ENCODE measurements at regions not wholly inside any gene's neighbourhood (a gene's known extent, or its start where the extent isn't known, plus 50 kb on each side); places are given as distances from the start of the nearest gene placed in this dataset.

GRCh38 chrX:40290517-40290916 is 192.8 kb upstream of the BCOR start:
- H3K27ac ChIP-seq = no peak overlapping the region
- intact Hi-C loops (cut with DNase I) = loop anchor here in 1 of 10 donors (10.0 kb wide), 1 partner anchor 174 kb away; no protein-coding TSS in a partner anchor
- no peak overlapping the region for H3K4me3 ChIP-seq
- DNase-seq (no peak), ATAC-seq (peak in 3 of 8 donors; percentile 47 to 65 (median 59))
- H3K9me3 ChIP-seq = peaks cover 0 to 17% (median 0%) of the 10 kb centered on the region in 11 donors
- TF ChIP-seq, protein P1, sequence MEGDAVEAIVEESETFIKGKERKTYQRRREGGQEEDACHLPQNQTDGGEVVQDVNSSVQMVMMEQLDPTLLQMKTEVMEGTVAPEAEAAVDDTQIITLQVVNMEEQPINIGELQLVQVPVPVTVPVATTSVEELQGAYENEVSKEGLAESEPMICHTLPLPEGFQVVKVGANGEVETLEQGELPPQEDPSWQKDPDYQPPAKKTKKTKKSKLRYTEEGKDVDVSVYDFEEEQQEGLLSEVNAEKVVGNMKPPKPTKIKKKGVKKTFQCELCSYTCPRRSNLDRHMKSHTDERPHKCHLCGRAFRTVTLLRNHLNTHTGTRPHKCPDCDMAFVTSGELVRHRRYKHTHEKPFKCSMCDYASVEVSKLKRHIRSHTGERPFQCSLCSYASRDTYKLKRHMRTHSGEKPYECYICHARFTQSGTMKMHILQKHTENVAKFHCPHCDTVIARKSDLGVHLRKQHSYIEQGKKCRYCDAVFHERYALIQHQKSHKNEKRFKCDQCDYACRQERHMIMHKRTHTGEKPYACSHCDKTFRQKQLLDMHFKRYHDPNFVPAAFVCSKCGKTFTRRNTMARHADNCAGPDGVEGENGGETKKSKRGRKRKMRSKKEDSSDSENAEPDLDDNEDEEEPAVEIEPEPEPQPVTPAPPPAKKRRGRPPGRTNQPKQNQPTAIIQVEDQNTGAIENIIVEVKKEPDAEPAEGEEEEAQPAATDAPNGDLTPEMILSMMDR (IDR thresholded peaks at IDR 0.05) = no peak
- H3K36me3 ChIP-seq = no peaks in the 10 kb centered on the region
- H3K4me1 ChIP-seq = peaks cover 0 to 4% (median 0%) of the 10 kb centered on the region in 9 donors
- peaks cover 0 to 5% (median 0%) of the 10 kb centered on the region in 7 donors for H3K27me3 ChIP-seq
- WGBS, 2 donors = 61 to 71% methylated on average over 7 of the region's 7 CpGs

DNA sequence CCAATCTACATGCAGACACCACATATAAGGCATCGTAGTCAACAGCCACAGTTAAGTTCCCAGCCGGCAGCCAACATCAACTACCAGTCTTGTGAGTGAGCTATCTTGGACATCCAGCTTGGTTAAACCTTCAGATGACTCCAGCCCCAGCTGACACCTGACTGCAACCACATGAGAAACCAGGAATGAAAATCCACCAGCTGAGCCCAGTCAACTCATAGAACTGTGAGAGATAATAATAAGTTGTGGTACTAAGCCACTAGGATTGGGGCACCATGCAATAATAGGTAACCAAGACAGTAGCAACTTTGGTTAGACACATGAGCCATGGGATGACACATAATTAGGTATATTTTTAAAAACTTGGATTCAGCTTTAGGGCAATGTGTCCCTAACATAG is 188.1 kb upstream of the BCOR start:
- TF ChIP-seq, protein P1 (IDR thresholded peaks at IDR 0.05) = no peak
- WGBS, 2 donors = 93 to 94% methylated on average over 2 of the region's 2 CpGs
- no peak for ATAC-seq

DNA sequence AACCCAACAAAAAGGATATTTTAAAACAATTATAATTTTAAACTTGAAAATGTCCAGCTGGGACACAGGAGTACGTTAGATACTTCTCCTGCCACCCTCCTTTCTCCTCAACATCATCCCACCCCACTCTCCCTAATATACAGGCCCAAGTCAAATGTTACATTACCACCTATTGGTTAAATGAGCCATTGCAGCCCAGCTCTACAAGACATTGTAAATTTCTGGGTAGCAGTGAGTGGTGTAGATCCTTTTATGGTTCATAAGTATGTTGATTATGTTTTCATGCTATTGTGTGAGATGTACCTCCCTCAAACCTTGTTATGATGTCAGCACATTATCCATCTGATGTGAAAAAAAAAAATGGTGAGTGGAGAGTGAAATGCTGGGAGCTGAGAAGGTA is 187.1 kb upstream of the BCOR start:
- no peak overlapping the region for H3K4me3 ChIP-seq
- peaks cover 0 to 19% (median 3%) of the 10 kb centered on the region in 11 donors for H3K9me3 ChIP-seq
- ATAC-seq (no peak), DNase-seq (no peak)
- intact Hi-C loops (cut with DNase I) = no loop called here
- no peaks in the 10 kb centered on the region for H3K36me3 ChIP-seq
- H3K4me1 ChIP-seq = peaks cover 0 to 7% (median 0%) of the 10 kb centered on the region in 9 donors
- TF ChIP-seq, protein P1 (IDR thresholded peaks at IDR 0.05) = no peak
- no peak overlapping the region for H3K27ac ChIP-seq
- 89 to 92% methylated on average over 1 of the region's 1 CpG for WGBS, 2 donors
- peaks cover 0 to 8% (median 0%) of the 10 kb centered on the region in 7 donors for H3K27me3 ChIP-seq

More for the DNA sequence above, 188.1 kb upstream of the BCOR start:
- Histone ChIP-seq H3K36me3 (no peaks in the 10 kb centered on the region), H3K4me1 (peaks cover 0 to 7% (median 0%) of the 10 kb centered on the region in 9 donors), H3K27ac (no peak overlapping the region), H3K4me3 (no peak overlapping the region), H3K27me3 (peaks cover 0 to 8% (median 0%) of the 10 kb centered on the region in 7 donors), H3K9me3 (peaks cover 0 to 27% (median 3%) of the 10 kb centered on the region in 11 donors)
- no peak for DNase-seq
- intact Hi-C loops (cut with DNase I) = no loop called here

DNA sequence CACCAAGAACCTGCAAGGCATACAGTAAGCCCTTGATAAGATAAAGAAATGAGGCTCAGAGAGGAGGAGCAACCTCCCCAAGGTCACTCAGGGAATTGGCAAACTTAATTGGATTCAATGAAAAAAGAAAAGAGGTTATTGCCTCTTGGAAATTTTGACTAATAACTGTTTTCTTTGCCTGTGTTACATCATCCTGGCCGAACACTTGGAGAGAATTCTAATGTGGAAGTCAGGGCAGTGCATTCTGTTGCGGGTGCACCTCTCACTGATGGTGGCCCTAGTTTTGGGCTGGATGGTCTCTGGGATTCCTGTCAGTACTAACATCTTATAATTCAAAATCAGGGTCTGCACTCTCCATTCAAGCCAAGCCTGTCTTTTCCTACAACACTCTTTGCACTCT is 186.2 kb upstream of the BCOR start:
- intact Hi-C loops (cut with DNase I) = no loop called here
- WGBS, 2 donors = 69 to 79% methylated on average over 2 of the region's 2 CpGs
- no peak overlapping the region for H3K4me3 ChIP-seq
- peaks cover 0 to 8% (median 0%) of the 10 kb centered on the region in 7 donors for H3K27me3 ChIP-seq
- ATAC-seq (peak in 1 of 8 donors; percentile 33), DNase-seq (no peak)
- no peaks in the 10 kb centered on the region for H3K36me3 ChIP-seq
- peaks cover 0 to 15% (median 0%) of the 10 kb centered on the region in 11 donors for H3K9me3 ChIP-seq
- H3K27ac ChIP-seq = no peak overlapping the region
- peaks cover 0 to 7% (median 0%) of the 10 kb centered on the region in 9 donors for H3K4me1 ChIP-seq
- TF ChIP-seq, protein P1 (IDR thresholded peaks at IDR 0.05) = no peak
